HL-60 (cell line): ENCODE measurements at regions not wholly inside any gene's neighbourhood (a gene's known extent, or its start where the extent isn't known, plus 50 kb on each side); places are given as distances from the start of the nearest gene placed in this dataset.

Experiments
- REST ChIP-seq: IDR thresholded peaks from 2 replicates; pipeline ENCODE4 v1.6.1; 2012; ENCODE audit warnings: low read depth; ENCODE audit not compliant: insufficient replicate concordance
- SPI1 ChIP-seq: IDR thresholded peaks from 2 replicates; pipeline ENCODE4 v1.6.1; 2012; ENCODE audit warnings: low read depth, mild to moderate bottlenecking, borderline replicate concordance
- TF ChIP-seq, protein P1 (sequence below): IDR thresholded peaks from one replicate; pipeline ENCODE4 v1.5.1; 2011; ENCODE audit warnings: low read length, control low read depth, inconsistent platforms; ENCODE audit not compliant: insufficient read depth

DNA sequence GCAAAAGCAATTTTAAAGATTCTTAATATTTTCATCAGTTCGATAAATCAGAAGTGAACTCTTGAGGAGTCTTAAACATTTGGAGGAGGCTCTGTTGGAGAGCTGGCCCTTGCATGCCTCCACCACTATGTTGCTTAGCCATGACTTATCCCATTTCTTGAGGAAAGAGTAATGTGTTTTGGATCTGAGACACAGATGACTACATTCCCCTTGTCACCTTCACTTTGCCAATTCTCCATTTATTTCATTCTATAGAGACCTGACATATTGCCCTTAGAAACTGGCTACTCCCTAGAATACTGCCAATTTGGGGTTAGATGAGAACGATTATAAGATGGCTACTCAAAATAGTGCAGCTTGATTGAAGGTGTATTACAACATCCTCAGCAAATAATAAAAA lies 157.4 kb upstream of the TMEM260 start:
- TF ChIP-seq, protein P1, sequence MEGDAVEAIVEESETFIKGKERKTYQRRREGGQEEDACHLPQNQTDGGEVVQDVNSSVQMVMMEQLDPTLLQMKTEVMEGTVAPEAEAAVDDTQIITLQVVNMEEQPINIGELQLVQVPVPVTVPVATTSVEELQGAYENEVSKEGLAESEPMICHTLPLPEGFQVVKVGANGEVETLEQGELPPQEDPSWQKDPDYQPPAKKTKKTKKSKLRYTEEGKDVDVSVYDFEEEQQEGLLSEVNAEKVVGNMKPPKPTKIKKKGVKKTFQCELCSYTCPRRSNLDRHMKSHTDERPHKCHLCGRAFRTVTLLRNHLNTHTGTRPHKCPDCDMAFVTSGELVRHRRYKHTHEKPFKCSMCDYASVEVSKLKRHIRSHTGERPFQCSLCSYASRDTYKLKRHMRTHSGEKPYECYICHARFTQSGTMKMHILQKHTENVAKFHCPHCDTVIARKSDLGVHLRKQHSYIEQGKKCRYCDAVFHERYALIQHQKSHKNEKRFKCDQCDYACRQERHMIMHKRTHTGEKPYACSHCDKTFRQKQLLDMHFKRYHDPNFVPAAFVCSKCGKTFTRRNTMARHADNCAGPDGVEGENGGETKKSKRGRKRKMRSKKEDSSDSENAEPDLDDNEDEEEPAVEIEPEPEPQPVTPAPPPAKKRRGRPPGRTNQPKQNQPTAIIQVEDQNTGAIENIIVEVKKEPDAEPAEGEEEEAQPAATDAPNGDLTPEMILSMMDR, result no peak
- TF ChIP-seq REST, result no peak
- TF ChIP-seq SPI1, result no peak
